ENCODE measurements at regions not wholly inside any gene's neighbourhood (a gene's known extent, or its start where the extent isn't known, plus 50 kb on each side); places are given as distances from the start of the nearest gene placed in this dataset.

DNA sequence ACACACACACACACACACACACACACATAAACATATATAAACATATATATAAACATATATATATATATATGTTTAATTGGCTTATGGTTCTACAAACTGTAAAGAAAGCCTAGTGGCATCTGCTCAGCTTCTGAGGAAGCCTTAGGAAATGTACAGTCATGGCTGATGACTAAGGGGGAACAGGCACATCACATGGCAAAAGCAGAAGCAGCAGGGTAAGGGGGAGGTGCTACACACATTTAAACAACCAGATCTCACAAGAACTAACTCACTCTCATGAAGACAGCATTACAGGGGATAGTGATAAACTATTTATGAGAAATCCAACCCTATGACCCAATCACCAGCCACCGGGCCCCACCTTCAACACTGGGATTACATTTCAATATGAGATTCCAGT is 922.9 kb downstream of the SI start (continued):
- TF ChIP-seq, protein P1, sequence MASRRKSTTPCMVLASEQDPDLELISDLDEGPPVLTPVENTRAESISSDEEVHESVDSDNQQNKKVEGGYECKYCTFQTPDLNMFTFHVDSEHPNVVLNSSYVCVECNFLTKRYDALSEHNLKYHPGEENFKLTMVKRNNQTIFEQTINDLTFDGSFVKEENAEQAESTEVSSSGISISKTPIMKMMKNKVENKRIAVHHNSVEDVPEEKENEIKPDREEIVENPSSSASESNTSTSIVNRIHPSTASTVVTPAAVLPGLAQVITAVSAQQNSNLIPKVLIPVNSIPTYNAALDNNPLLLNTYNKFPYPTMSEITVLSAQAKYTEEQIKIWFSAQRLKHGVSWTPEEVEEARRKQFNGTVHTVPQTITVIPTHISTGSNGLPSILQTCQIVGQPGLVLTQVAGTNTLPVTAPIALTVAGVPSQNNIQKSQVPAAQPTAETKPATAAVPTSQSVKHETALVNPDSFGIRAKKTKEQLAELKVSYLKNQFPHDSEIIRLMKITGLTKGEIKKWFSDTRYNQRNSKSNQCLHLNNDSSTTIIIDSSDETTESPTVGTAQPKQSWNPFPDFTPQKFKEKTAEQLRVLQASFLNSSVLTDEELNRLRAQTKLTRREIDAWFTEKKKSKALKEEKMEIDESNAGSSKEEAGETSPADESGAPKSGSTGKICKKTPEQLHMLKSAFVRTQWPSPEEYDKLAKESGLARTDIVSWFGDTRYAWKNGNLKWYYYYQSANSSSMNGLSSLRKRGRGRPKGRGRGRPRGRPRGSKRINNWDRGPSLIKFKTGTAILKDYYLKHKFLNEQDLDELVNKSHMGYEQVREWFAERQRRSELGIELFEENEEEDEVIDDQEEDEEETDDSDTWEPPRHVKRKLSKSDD (conservative IDR thresholded peaks at IDR 0.05; ENCODE audit: low read length) = no peak

DNA sequence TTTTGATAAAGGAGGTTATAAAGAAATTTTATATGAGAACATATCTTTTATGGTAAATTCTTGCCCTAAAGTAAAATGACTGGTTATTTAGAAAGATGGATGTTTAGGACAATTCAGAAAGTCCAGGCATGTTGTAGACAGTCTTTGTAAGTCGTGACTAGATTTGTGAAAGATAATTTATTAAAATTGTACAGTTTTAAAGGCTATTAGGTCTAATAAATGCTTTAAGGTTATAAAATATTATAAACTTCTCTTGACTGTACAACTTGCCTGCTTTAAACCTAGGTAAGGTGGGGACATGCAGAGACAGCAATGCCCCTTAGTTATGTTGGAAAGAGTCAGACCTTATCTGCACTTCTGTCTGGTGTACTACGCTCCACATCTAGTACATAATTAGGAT is 933.5 kb downstream of the SI start:
- in situ Hi-C loops (cut with MboI) (no loop called here), intact Hi-C loops (cut with micrococcal nuclease) (no loop called here)
- FAIRE-seq = no peak
- Histone ChIP-seq H3K9ac (ENCODE audit: insufficient read depth in 1 of 2, low read depth in 2 of 2, low read length in 2 of 2) (no peak overlapping the region), H3K9me1 (ENCODE audit: control insufficient read depth, insufficient read depth, low read length) (no peaks in the 10 kb centered on the region), H3K9me3 (replicated peaks; ENCODE audit: control insufficient read depth, insufficient read depth, low read depth, low read length) (no peaks in the 10 kb centered on the region), H3K79me2 (ENCODE audit: control insufficient read depth, insufficient read depth, low read length) (no peaks in the 10 kb centered on the region), H4K20me1 (replicated peaks; ENCODE audit: control insufficient read depth, insufficient read depth, low read length) (no peaks in the 10 kb centered on the region), H3K27ac (ENCODE audit: extremely low read depth, low read depth, low read length) (no peak overlapping the region), H3K4me1 (replicated peaks in 1 of 2; ENCODE audit: control insufficient read depth in 2 of 2, insufficient read depth in 2 of 2, low read length in 2 of 2) (no peaks in the 10 kb centered on the region), H3K4me2 (ENCODE audit: insufficient read depth, low read length) (no peak overlapping the region), H3K4me3 (no peak overlapping the region), H3K36me3 (ENCODE audit: control insufficient read depth, insufficient read depth, low read length) (no peaks in the 10 kb centered on the region), H3K27me3 (ENCODE audit: control insufficient read depth in 2 of 2, insufficient read depth in 2 of 2, low read length in 2 of 2) (no peaks in the 10 kb centered on the region), H2AFZ (ENCODE audit: low read depth, low read length) (no peak overlapping the region)
- ChIA-PET POLR2A (no interaction called here), CTCF (ENCODE audit: low intra/inter-chr PET ratio) (no interaction called here)
- DNase-seq (ENCODE audit: extremely low read depth in 1 of 4, low spot score in 3 of 4) = no peak
- BruUV-seq (replicated peaks) = no TSS peak
- no peak for ATAC-seq
- WGBS (ENCODE audit: insufficient coverage, low coverage, missing lambda C conversion rate) = 0% methylated on average over 2 of the region's 2 CpGs
- TF ChIP-seq HNRNPK (IDR thresholded peaks at IDR 0.05; ENCODE audit: low read depth, low read length, poor library complexity, severe bottlenecking) = no peak
- no peak for TF ChIP-seq TAF9B (IDR thresholded peaks at IDR 0.05; ENCODE audit: partially characterized antibody)
- no peak for TF ChIP-seq ZNF561 (CRISPR knock-in tag; conservative IDR thresholded peaks at IDR 0.05)
- TF ChIP-seq ZNF778 (CRISPR knock-in tag; IDR thresholded peaks at IDR 0.05) = no peak
- TF ChIP-seq, protein P2, sequence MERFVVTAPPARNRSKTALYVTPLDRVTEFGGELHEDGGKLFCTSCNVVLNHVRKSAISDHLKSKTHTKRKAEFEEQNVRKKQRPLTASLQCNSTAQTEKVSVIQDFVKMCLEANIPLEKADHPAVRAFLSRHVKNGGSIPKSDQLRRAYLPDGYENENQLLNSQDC (CRISPR knock-in tag; IDR thresholded peaks at IDR 0.05) = no peak
- no peak for TF ChIP-seq LEF1 (IDR thresholded peaks at IDR 0.05)
- TF ChIP-seq NFIX (CRISPR knock-in tag; IDR thresholded peaks at IDR 0.05; ENCODE audit: low read depth) = no peak
- no peak for TF ChIP-seq CBX1 (IDR thresholded peaks at IDR 0.05; ENCODE audit: low read depth)
- TF ChIP-seq SMAD4 (CRISPR knock-in tag; conservative IDR thresholded peaks at IDR 0.05) = no peak
- no peak for TF ChIP-seq GTF2A2 (tag; IDR thresholded peaks at IDR 0.05)
- no peak for TF ChIP-seq SMARCE1 (IDR thresholded peaks at IDR 0.05)
- TF ChIP-seq, protein P3, sequence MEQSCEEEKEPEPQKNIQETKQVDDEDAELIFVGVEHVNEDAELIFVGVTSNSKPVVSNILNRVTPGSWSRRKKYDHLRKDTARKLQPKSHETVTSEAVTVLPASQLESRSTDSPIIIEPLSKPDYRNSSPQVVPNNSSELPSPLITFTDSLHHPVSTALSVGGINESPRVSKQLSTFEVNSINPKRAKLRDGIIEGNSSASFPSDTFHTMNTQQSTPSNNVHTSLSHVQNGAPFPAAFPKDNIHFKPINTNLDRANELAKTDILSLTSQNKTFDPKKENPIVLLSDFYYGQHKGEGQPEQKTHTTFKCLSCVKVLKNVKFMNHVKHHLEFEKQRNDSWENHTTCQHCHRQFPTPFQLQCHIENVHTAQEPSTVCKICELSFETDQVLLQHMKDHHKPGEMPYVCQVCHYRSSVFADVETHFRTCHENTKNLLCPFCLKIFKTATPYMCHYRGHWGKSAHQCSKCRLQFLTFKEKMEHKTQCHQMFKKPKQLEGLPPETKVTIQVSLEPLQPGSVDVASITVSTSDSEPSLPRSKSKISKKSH (CRISPR knock-in tag; IDR thresholded peaks at IDR 0.05) = no peak
- TF ChIP-seq CREBBP (IDR thresholded peaks at IDR 0.05; ENCODE audit: low read depth, low read length) = no peak
- TF ChIP-seq, protein P4, sequence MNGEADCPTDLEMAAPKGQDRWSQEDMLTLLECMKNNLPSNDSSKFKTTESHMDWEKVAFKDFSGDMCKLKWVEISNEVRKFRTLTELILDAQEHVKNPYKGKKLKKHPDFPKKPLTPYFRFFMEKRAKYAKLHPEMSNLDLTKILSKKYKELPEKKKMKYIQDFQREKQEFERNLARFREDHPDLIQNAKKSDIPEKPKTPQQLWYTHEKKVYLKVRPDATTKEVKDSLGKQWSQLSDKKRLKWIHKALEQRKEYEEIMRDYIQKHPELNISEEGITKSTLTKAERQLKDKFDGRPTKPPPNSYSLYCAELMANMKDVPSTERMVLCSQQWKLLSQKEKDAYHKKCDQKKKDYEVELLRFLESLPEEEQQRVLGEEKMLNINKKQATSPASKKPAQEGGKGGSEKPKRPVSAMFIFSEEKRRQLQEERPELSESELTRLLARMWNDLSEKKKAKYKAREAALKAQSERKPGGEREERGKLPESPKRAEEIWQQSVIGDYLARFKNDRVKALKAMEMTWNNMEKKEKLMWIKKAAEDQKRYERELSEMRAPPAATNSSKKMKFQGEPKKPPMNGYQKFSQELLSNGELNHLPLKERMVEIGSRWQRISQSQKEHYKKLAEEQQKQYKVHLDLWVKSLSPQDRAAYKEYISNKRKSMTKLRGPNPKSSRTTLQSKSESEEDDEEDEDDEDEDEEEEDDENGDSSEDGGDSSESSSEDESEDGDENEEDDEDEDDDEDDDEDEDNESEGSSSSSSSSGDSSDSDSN (IDR thresholded peaks at IDR 0.05; ENCODE audit: borderline replicate concordance in 1 of 2, low read depth in 2 of 2, low read length in 2 of 2) = no peak
- no peak for TF ChIP-seq PTRF (tag; IDR thresholded peaks at IDR 0.05)
